GM12878 (cell line): ENCODE measurements at regions not wholly inside any gene's neighbourhood (a gene's known extent, or its start where the extent isn't known, plus 50 kb on each side); places are given as distances from the start of the nearest gene placed in this dataset.

Source experiments
- ATAC-seq: fragments of 200-7000 bp; cut with Tn5 transposase; 3 replicates; pipeline ENCODE4 v1.9.1; 2020; ENCODE audit warnings: mild to moderate bottlenecking, moderate library complexity
- BruUV-seq: library from RNA; stranded (reverse); fragments of 400-500 nt; replicated peaks from 2 replicates; lab custom pipeline; 2021; lab: Mats Ljungman, UMichigan
- CTCF ChIA-PET: fragments of 300-600 bp; sonication (Branson Sonifier 250); formaldehyde crosslinking; extraction: SDS; loops from one replicate; lab custom pipeline; 2021; ENCODE audit warnings: inconsistent platforms; lab: Yijun Ruan, JAX
- POLR2A ChIA-PET: fragments of 350-600 bp; formaldehyde crosslinking; extraction: SDS; loops from one replicate; lab custom pipeline; 2021; ENCODE audit warnings: inconsistent platforms; lab: Charles Lee
- RAD21 ChIA-PET: fragments of 300-600 bp; sonication (Branson Sonifier 250); formaldehyde crosslinking; loops from one replicate; lab custom pipeline; 2023; ENCODE audit warnings: antibody characterized with exemption; ENCODE audit not compliant: unreplicated experiment; lab: Charles Lee
- SMC1A ChIA-PET: fragments of 300-600 bp; sonication (Branson Sonifier 250); formaldehyde crosslinking; loops from one replicate; lab custom pipeline; 2023; ENCODE audit not compliant: unreplicated experiment, uncharacterized antibody; lab: Charles Lee
- DNase-seq: peaks from one replicate; pipeline ENCODE4 v3.0.0-alpha.2; 2011; ENCODE audit warnings: low read depth, low spot score
- FAIRE-seq: peaks from 3 replicates; lab custom pipeline; 2011; peaks lifted over from hg19 to GRCh38; lab: Jason Lieb, UNC
- H2AFZ ChIP-seq: 2 replicates; pipeline ENCODE4 v1.6.0; 2011; ENCODE audit warnings: low read depth, low read length, control low read depth; ENCODE audit not compliant: control insufficient read depth
- H3K27ac ChIP-seq: 2 replicates; pipeline ENCODE4 v1.5.1; 2011; ENCODE audit warnings: control low read depth; ENCODE audit not compliant: control insufficient read depth, insufficient read depth
- H3K27me3 ChIP-seq, 2 experiments: replicated peaks in 1 of 2; 2 replicates each; pipeline versions ENCODE4 v1.6.0 to v1.6.1; 2011; ENCODE audit warnings: low read length in 1 of 2; ENCODE audit not compliant: control insufficient read depth in 2 of 2, insufficient read depth in 2 of 2
- H3K36me3 ChIP-seq, 2 experiments: 2 replicates each; pipeline ENCODE4 v1.5.1; 2011; ENCODE audit warnings: low read length in 1 of 2; ENCODE audit not compliant: control insufficient read depth in 2 of 2, insufficient read depth in 2 of 2
- H3K4me1 ChIP-seq: 2 replicates; pipeline ENCODE4 v1.6.1; 2011; ENCODE audit warnings: mild to moderate bottlenecking, low read length, moderate library complexity, mixed read lengths; ENCODE audit not compliant: control insufficient read depth, insufficient read depth
- H3K4me2 ChIP-seq: 2 replicates; pipeline ENCODE4 v1.6.0; 2011; ENCODE audit warnings: control low read depth; ENCODE audit not compliant: control insufficient read depth, insufficient read depth
- H3K4me3 ChIP-seq: fragments of 200-600 bp; sonication (generic); 2 replicates; pipeline ENCODE4 v1.5.1; 2016
- H3K79me2 ChIP-seq: 2 replicates; pipeline ENCODE4 v1.6.0; 2011; ENCODE audit warnings: low read length; ENCODE audit not compliant: control insufficient read depth, insufficient read depth
- H3K9ac ChIP-seq: 2 replicates; pipeline ENCODE4 v1.8.0; 2011; ENCODE audit warnings: low read length, control low read depth, mixed read lengths; ENCODE audit not compliant: control insufficient read depth, insufficient read depth
- H3K9me3 ChIP-seq: replicated peaks from 3 replicates; pipeline ENCODE4 v1.5.1; 2011; ENCODE audit warnings: mild to moderate bottlenecking, low read length; ENCODE audit not compliant: control insufficient read depth, insufficient read depth
- H4K20me1 ChIP-seq: 2 replicates; pipeline ENCODE4 v1.6.0; 2011; ENCODE audit not compliant: control insufficient read depth, insufficient read depth
- BACH1 ChIP-seq: fragments of 450-650 bp; IDR thresholded peaks from 2 replicates; pipeline ENCODE4 v1.6.1; 2017; ENCODE audit warnings: mild to moderate bottlenecking, borderline replicate concordance
- BCL3 ChIP-seq: IDR thresholded peaks from 2 replicates; pipeline ENCODE4 v1.6.1; 2011; ENCODE audit warnings: borderline replicate concordance, low read depth, mild to moderate bottlenecking, moderate library complexity, low read length; ENCODE audit not compliant: insufficient read depth, poor library complexity, severe bottlenecking
- CEBPB ChIP-seq, 2 experiments: fragments of 150-350 bp in 1 of 2; IDR thresholded peaks; 2 replicates each; pipeline ENCODE4 v1.6.1; 2012 to 2014; ENCODE audit warnings: low read depth in 2 of 2, low read length in 2 of 2, borderline replicate concordance in 1 of 2, inconsistent platforms in 1 of 2
- CHD1 ChIP-seq: IDR thresholded peaks from 2 replicates; pipeline ENCODE4 v1.6.1; 2012; ENCODE audit warnings: low read depth, low read length, improper control_type of control experiment
- E2F4 ChIP-seq: IDR thresholded peaks from 2 replicates; pipeline ENCODE4 v1.6.1; 2012; ENCODE audit warnings: low read depth, low read length, improper control_type of control experiment
- EGR1 ChIP-seq, 2 experiments: IDR thresholded peaks; 1 replicate in 1 of 2; 2 replicates in 1 of 2; pipeline ENCODE4 v1.6.1; 2011 to 2012; ENCODE audit warnings: low read depth in 2 of 2, low read length in 2 of 2, borderline replicate concordance in 1 of 2, mild to moderate bottlenecking in 1 of 2, moderate library complexity in 1 of 2
- MEF2B ChIP-seq: fragments of 450-650 bp; IDR thresholded peaks from 2 replicates; pipeline ENCODE4 v1.6.1; 2018; ENCODE audit warnings: mild to moderate bottlenecking, moderate library complexity; ENCODE audit not compliant: partially characterized antibody, poor library complexity, severe bottlenecking
- MTA3 ChIP-seq: IDR thresholded peaks from 2 replicates; pipeline ENCODE4 v1.6.1; 2012; ENCODE audit warnings: low read length, inconsistent platforms, borderline replicate concordance
- SIN3A ChIP-seq: IDR thresholded peaks from 2 replicates; pipeline ENCODE4 v1.6.1; 2012; ENCODE audit warnings: low read depth, low read length, improper control_type of control experiment
- TARDBP ChIP-seq: IDR thresholded peaks from 2 replicates; pipeline ENCODE4 v1.6.1; 2016; ENCODE audit warnings: borderline replicate concordance
- USF1 ChIP-seq: IDR thresholded peaks from 2 replicates; pipeline ENCODE4 v1.6.1; 2011; ENCODE audit warnings: borderline replicate concordance, low read depth, mild to moderate bottlenecking, moderate library complexity, mixed read lengths, low read length; ENCODE audit not compliant: insufficient read depth; ENCODE audit errors: extremely low read length
- ZNF274 ChIP-seq: IDR thresholded peaks from one replicate; pipeline ENCODE4 v1.8.0; 2011; ENCODE audit not compliant: insufficient read length, insufficient read depth
- whole genome bisulfite sequencing: methylation state at CpG from one replicate; pipeline ENCODE4 v1.1.6; 2016; ENCODE audit warnings: low lambda C conversion rate; ENCODE audit not compliant: insufficient replicate concordance, insufficient coverage; ENCODE audit errors: missing lambda C conversion rate; 5-methylcytosine and 5-hydroxymethylcytosine counted together
- in situ Hi-C: fragments of 300-500 bp; cut with MboI; formaldehyde crosslinking; loops from 9 replicates; pipeline ENCODE4 v1.14.3; 2018; ENCODE audit warnings: mixed read lengths
- intact Hi-C: fragments of 100-400 bp; cut with micrococcal nuclease; formaldehyde crosslinking; loops from one replicate; pipeline ENCODE4 v1.14.2; 2022; ENCODE audit not compliant: unreplicated experiment

- H3K9ac ChIP-seq, result no peak overlapping the region
- H3K4me3 ChIP-seq, result no peak overlapping the region
- H3K27me3 ChIP-seq, result no peaks in the 10 kb centered on the region
- no peak overlapping the region for H3K4me2 ChIP-seq
- no peak for ATAC-seq
- H4K20me1 ChIP-seq, result no peaks in the 10 kb centered on the region
- DNase-seq, result no peak
- in situ Hi-C loops, result no loop called here
- H3K27ac ChIP-seq, result no peak overlapping the region
- ChIA-PET RAD21 (no interaction called here), CTCF (no interaction called here), POLR2A (no interaction called here), SMC1A (no interaction called here)
- no peaks in the 10 kb centered on the region for H3K4me1 ChIP-seq
- H3K79me2 ChIP-seq, result no peaks in the 10 kb centered on the region
- WGBS, result 0% methylated on average over 1 of the region's 1 CpG
- BruUV-seq, result no TSS peak
- H2AFZ ChIP-seq, result no peak overlapping the region
- H3K36me3 ChIP-seq, result no peaks in the 10 kb centered on the region
- no peaks in the 10 kb centered on the region for H3K9me3 ChIP-seq
- intact Hi-C loops, result no loop called here
- no peak for FAIRE-seq
- TF ChIP-seq CEBPB (IDR thresholded peaks at IDR 0.05; ENCODE audit: borderline replicate concordance in 1 of 2, low read depth in 2 of 2, low read length in 2 of 2) (no peak), MTA3 (no peak)
These were observed 121.5 kb upstream of the PJA2 start for GRCh38 chr5:109531262-109531661.

GRCh38 chr5:109529987-109530386, 120.2 kb upstream of the PJA2 start:
- Histone ChIP-seq H3K4me1 (no peaks in the 10 kb centered on the region), H3K36me3 (no peaks in the 10 kb centered on the region), H3K27me3 (no peaks in the 10 kb centered on the region), H2AFZ (no peak overlapping the region), H3K4me3 (no peak overlapping the region), H3K9ac (no peak overlapping the region), H3K9me3 (no peaks in the 10 kb centered on the region), H3K27ac (no peak overlapping the region), H3K79me2 (no peaks in the 10 kb centered on the region), H3K4me2 (no peak overlapping the region), H4K20me1 (no peaks in the 10 kb centered on the region)
- in situ Hi-C loops (no loop called here), intact Hi-C loops (no loop called here)
- no TSS peak for BruUV-seq
- ChIA-PET RAD21 (interaction anchor here (0.6 kb wide), 1 partner anchor 1121 kb away, joined by 3 read pairs; no protein-coding TSS in a partner anchor), CTCF (no interaction called here), SMC1A (interaction anchor here (0.7 to 1.2 kb wide), 3 partner anchors 10 to 417 kb away, joined by 3 to 4 read pairs (median 3); no protein-coding TSS in a partner anchor), POLR2A (interaction anchor here (0.5 kb wide), 1 partner anchor 297 kb away, joined by 3 read pairs; no protein-coding TSS in a partner anchor)
- ATAC-seq, result no peak
- DNase-seq, result no peak
- no peak for FAIRE-seq
- 43% methylated on average over 2 of the region's 2 CpGs for WGBS
- TF ChIP-seq CEBPB (IDR thresholded peaks at IDR 0.05; ENCODE audit: borderline replicate concordance in 1 of 2, low read depth in 2 of 2, low read length in 2 of 2) (no peak), ZNF274 (no peak), MEF2B (no peak), E2F4 (no peak), BCL3 (no peak), SIN3A (no peak), EGR1 (IDR thresholded peaks at IDR 0.05; ENCODE audit: borderline replicate concordance in 1 of 2, low read depth in 2 of 2, low read length in 2 of 2) (no peak), TARDBP (no peak), BACH1 (no peak), CHD1 (no peak), USF1 (no peak)
